DMS114 treated with DMSO at 0.1 percent for 48 hours (cell line): ENCODE measurements at regions not wholly inside any gene's neighbourhood (a gene's known extent, or its start where the extent isn't known, plus 50 kb on each side); places are given as distances from the start of the nearest gene placed in this dataset.
A peak's percentile ranks its signal among the peaks of the same experiment; 100 is the strongest.
"Not testable (repeated sequence)": the region's sequence is repeated elsewhere in the genome, so short reads cannot be mapped to it uniquely, and the experiment has no call there.

ENCODE experiments used
- DNase-seq: peaks from one replicate; lab custom pipeline; 2025; ENCODE audit not compliant: unreplicated experiment; lab: John Stamatoyannopoulos, UW

DNA sequence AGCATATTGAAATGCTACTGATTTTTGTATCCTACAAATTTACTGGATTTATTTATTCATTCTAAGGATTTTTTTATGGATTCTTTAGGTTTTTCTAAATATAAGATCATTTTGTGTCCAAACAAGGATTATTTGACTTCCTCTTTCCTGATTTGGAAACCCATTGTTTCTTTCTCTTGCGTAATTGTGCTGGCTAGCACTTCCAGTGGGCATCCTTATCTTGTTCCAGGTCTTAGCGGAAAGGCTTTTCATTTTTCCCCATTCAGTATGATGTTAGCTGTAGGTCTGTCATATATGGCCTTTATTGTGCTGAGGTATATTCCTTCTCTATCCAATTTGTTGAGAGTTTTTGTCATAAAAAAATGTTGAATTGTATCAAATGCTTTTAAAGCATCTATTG is 57.2 kb upstream of the RHOJ start:
- DNase-seq: no peak

DNA sequence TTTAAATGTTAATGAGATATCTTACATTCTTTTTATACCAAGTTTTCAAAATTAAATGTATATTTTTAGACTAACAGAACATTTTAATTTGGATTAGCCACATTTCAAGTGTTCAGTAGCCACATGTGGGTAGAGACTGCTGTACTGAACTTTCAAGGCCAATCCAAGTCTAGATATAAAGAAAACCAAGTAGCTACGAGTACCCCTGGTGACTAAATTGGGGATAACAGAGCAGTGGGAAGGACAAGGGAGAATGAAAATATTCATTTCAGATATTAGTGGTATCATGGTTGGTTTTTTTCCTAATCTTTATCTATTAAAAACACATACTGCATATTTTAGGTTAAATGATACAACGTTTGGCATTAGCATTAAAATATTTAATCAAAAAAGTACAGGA is 69.4 kb upstream of the RHOJ start:
- DNase-seq: peak; percentile 1

DNA sequence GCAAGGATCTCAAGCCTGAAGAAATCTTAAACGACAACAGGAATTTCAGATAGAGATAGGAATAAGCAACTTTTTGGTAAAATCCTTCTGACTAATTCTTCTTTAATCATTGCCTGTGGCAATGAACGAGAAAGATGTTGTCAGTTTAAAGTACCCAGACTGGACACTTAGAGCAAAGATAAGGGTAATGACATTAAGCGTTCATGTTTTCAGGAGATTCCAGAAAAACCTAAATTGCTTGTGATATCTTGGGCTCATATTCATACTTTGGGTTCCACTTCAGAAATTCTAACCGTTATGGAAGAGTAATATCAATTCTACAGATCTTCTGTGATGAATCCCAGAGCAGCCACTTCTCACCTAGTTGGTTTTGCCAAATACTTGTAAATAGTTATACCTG is 73.7 kb upstream of the RHOJ start:
- no peak for DNase-seq

DNA sequence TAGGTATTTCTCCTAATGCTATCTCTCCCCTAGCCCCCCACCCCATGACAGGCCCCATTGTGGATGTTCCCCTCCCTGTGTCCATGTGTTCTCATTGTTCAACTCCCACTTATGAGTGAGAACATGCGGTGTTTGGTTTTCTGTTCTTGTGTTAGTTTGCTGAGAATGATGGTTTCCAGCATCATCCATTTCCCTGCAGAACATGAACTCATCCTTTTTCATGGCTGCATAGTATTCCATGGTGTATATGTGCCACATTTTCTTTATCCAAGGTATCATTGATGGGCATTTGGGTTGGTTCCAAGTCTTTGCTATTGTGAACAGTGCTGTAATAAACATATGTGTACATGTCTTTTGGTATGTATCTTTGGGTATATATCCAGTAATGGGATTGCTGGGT is 61.2 kb upstream of the KCNH5 start:
- DNase-seq: not testable (repeated sequence)

DNA sequence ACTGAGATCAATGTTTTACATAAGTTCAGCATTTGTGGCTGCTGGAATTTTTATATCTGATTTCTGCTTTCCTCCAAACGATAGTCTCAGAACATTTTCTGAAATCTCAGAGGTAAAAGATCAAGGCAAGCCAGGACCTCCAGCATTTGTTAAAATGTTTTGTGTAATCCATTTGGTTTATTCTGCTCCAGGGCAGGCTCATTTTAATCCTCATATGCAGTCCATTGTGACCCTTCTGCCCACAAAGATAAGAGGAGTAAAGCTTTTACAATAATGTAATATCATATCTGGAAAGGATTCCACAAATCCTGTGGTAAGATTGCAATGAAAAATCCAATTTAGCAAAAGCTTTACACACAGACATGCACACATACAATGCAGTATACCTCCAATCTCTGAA is 55.3 kb upstream of the KCNH5 start:
- no peak for DNase-seq

DNA sequence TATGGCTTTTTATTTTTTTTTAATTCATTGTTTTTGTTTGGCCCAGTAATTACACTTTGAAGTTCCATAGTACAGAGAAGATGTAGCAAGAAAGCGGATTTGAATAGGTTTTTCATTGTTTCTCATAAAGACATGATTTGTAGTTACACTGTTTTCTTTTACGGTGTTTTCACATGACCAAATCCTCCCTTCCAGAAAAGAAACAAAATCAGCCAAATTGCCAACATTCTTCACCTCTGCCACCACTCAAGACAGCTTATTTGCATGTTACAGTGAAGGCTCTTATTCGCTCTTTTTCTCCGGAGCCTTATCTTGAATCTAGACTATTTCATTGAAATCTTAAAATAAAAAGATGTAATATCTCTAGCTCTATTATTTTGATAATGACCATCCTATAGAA is 50.9 kb upstream of the KCNH5 start:
- DNase-seq: no peak
